Cardiac fibroblast (primary cell): ENCODE measurements at regions not wholly inside any gene's neighbourhood (a gene's known extent, or its start where the extent isn't known, plus 50 kb on each side); places are given as distances from the start of the nearest gene placed in this dataset.
A peak's percentile ranks its signal among the peaks of the same experiment; 100 is the strongest.
"Not testable (repeated sequence)": the region's sequence is repeated elsewhere in the genome, so short reads cannot be mapped to it uniquely, and the experiment has no call there.

Experiments used
- DNase-seq, 2 donors: peaks; one replicate each; pipeline versions ENCODE4 v3.0.0 to v3.0.0-alpha.2; 2010; ENCODE audit warnings: low read depth in 2 of 2
- H3K4me3 ChIP-seq, 2 donors: replicated peaks in 1 of 2; 1 replicate in 1 of 2; 2 replicates in 1 of 2; pipeline ENCODE4 v1.5.1; 2011; ENCODE audit warnings: low read depth in 2 of 2, low read length in 2 of 2, mild to moderate bottlenecking in 2 of 2, moderate library complexity in 1 of 2
- TF ChIP-seq, protein P1 (sequence below): IDR thresholded peaks from one replicate; pipeline ENCODE4 v1.5.1; 2011; ENCODE audit warnings: low read depth, mild to moderate bottlenecking, low read length, inconsistent platforms

DNA sequence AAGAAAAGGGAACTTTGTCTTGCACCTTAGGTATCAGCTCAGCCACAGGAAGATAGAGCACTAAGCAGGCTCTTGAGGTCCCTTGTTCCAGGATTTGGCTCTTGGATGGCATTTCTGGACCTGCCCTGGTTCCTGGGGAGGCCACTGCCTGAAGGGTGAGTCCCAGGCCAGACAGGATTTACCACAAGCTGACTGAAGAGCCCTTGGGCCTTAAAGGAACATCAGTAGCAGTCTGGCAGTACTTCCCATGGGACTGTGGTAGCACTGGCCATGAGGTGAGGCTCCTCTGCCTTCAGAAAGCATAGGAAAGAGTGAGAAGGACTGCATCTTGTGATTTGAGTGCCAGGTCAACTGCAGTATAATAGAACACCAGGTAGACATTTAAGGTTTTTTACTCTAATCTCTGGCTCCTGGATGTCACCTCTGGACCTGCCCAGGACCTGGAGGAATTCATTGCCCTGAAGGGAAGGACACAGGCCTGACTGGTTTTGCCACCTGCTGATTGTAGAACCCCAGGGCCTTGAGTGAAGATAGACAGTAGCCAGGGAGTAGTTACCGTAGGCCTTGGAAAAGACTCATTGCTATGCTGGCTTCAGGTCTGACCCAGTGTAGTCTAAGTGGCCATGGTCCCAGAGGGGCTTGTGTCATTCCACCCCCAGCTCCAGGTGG lies 154.4 kb upstream of the CREB1 start:
- no peak overlapping the region for H3K4me3 ChIP-seq
- DNase-seq = no peak
- TF ChIP-seq, protein P1, sequence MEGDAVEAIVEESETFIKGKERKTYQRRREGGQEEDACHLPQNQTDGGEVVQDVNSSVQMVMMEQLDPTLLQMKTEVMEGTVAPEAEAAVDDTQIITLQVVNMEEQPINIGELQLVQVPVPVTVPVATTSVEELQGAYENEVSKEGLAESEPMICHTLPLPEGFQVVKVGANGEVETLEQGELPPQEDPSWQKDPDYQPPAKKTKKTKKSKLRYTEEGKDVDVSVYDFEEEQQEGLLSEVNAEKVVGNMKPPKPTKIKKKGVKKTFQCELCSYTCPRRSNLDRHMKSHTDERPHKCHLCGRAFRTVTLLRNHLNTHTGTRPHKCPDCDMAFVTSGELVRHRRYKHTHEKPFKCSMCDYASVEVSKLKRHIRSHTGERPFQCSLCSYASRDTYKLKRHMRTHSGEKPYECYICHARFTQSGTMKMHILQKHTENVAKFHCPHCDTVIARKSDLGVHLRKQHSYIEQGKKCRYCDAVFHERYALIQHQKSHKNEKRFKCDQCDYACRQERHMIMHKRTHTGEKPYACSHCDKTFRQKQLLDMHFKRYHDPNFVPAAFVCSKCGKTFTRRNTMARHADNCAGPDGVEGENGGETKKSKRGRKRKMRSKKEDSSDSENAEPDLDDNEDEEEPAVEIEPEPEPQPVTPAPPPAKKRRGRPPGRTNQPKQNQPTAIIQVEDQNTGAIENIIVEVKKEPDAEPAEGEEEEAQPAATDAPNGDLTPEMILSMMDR = no peak

DNA sequence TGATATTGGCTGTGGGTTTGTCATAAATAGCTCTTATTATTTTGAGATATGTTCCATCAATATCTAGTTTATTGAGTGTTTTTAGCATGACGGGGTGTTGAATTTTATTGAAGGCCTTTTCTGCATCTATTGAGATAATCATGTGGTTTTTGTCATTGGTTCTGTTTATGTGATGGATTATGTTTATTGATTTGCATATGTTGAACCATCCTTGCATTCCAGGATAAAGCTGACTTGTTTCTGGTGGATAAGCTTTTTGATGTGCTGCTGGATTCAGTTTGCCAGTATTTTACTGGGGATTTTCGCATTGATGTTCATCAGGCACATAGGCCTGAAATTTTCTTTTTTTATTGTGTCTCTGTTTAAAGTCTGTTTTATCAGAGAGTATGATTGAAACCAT lies 151.1 kb upstream of the CREB1 start:
- DNase-seq = not testable (repeated sequence)

DNA sequence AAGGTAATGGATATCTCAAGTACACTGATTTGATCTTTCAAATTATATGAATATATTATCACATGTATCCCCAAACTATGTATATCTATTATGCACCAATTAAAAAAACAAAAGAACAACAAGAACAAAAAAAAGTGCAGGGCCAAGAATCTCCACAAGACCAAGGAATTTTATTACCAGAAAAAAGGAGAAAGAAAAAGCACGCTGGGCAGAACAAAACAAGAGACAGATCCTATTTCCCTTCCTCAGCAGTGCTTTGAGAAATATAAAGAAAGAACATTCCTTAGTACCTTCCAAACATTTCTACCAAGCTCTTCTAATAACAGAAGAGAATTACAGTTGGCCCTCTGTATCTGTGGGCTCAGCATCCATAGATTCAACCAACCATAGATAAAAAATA lies 144.7 kb upstream of the CREB1 start:
- DNase-seq = no peak
- no peak overlapping the region for H3K4me3 ChIP-seq
- TF ChIP-seq, protein P1 = no peak

More for the DNA sequence above, 151.1 kb upstream of the CREB1 start:
- not testable (repeated sequence) for H3K4me3 ChIP-seq

DNA sequence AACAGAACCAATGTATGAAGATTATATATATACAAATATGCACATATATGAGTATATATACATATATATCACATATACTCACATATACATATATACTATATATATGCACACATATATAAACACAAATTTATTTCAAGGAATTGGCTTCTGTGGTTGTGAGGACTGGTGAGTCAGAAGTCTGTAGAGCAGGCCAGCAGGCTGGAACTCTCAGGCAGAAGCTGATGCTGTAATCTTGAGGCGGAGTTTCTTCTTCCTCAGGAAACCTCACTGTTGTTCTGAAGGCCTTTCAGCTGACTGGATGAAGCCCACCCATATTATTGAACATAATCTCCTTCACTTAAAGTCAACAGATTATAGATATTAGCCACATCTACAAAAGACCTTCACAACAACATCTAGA lies 143.9 kb upstream of the CREB1 start:
- no peak overlapping the region for H3K4me3 ChIP-seq
- DNase-seq = peak; percentile 63 to 83
- TF ChIP-seq, protein P1 = no peak

DNA sequence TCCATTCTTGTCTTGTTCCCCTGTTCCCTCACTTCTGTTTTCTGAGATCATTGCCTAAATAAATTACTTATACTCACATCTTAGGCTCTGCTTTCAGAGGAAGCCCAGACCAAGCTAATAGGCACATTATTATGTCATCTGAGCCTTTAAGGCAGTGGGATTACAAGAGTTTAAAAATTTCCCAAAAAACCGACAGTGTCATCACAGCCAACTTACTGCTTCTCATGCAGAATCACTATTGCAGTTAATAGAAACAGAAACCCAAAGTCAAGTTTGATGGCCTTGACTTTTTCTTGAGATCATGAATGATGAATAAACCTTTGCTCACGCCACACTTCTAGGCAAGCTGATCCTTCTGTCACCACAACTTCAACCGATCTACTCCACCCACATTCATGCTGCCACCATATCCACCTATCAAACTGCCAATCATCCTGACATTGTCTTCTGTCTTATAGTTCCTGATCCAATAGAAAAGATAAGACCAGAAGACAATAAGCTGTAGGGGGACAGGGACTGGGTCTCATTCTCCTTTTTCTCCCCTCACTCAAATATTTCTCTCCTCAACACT lies 142.7 kb upstream of the CREB1 start:
- DNase-seq = no peak
- no peak overlapping the region for H3K4me3 ChIP-seq
- TF ChIP-seq, protein P1 = no peak

DNA sequence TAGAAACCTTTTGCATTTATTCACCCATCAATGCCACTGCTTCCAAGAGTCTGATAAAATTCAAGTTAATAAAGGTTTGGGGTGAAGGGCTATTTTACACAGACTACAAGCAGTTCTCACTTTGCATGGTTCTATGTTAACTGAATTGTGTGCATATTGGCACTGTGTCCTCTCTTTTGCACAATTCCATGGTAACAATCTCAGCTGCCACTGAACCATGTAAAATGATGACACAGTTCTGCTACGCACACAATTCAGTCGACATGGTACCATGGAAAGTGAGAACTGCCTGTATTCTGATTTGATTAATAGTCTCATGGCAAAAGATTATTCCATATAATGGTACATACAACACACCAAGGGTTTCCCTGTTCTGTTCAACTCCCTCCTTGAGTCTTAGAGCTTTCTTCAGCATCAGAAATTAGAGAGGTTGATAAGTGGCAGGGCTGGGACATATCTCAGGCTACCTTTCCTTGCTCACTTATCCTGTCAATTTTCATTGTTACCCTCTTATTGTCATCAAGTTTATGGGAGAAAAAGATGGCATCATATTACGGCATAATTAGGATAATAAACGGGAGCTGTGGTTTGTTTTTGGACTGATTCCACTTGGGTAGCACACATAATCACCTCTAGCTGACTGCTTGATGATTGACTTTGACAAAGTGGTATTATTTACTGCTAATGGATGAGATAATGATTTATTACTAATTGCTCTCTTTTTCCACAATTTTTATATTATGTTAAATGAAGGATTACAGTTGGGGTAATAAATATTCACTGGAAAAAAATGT lies 139.3 kb upstream of the CREB1 start:
- H3K4me3 ChIP-seq = no peak overlapping the region
- TF ChIP-seq, protein P1 = no peak
- DNase-seq = no peak

DNA sequence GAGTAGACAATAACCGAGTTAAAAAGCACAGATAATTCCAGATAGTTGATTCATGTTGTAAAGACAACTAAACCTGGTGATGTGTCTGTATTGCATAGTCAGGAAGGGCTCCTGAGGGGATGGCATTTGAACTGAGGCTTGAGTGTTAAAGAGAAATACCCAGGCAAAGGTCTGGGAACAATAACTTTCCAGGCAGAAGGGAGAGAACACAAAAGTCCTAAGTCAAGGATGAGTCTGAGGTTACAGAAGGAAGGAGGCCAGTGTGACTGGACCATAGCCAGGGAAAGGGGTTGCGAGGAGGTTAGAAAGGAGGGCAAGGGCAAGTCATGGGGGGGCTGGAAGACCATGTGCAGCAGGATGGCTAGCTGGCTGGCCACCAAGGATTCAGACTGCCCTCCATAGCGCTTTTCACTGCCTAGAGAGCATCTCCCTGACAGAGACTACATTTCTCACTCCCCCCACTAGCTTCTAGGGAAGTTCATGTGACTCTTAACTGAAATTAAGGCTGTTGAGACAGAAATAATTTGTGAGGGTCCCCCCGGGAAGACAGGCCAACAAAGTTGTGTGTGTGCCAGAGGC lies 135.5 kb upstream of the CREB1 start:
- peak; percentile 62 to 90 for DNase-seq
- H3K4me3 ChIP-seq = no peak overlapping the region
- TF ChIP-seq, protein P1 = no peak
